ENCODE measurements at regions not wholly inside any gene's neighbourhood (a gene's known extent, or its start where the extent isn't known, plus 50 kb on each side); places are given as distances from the start of the nearest gene placed in this dataset.

DNA sequence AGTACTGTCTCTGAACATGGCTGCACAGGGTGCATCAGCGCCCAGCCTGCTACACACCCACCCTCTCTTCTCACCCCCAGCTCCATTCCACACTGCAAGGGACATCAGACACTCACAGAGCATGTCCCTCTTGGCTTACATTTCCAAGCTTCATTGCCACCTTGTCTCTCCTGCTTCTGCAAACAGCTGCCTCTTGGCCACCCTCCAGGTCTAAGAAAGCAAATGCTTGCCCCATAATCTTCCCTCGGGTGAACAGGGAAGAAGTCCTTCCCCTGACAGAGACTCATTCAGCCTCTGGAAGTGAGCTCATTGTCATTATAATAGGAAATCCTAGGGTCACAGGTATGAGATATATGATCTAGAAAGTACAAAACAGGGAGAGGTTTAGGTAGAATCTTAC is 505.2 kb downstream of the RMST start:
- TF ChIP-seq, protein P1, sequence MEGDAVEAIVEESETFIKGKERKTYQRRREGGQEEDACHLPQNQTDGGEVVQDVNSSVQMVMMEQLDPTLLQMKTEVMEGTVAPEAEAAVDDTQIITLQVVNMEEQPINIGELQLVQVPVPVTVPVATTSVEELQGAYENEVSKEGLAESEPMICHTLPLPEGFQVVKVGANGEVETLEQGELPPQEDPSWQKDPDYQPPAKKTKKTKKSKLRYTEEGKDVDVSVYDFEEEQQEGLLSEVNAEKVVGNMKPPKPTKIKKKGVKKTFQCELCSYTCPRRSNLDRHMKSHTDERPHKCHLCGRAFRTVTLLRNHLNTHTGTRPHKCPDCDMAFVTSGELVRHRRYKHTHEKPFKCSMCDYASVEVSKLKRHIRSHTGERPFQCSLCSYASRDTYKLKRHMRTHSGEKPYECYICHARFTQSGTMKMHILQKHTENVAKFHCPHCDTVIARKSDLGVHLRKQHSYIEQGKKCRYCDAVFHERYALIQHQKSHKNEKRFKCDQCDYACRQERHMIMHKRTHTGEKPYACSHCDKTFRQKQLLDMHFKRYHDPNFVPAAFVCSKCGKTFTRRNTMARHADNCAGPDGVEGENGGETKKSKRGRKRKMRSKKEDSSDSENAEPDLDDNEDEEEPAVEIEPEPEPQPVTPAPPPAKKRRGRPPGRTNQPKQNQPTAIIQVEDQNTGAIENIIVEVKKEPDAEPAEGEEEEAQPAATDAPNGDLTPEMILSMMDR (IDR thresholded peaks at IDR 0.05), result no peak
- no peak for TF ChIP-seq POLR2A (IDR thresholded peaks at IDR 0.05)

All from adrenal gland (tissue), 5 donors.